ENCODE measurements at regions not wholly inside any gene's neighbourhood (a gene's known extent, or its start where the extent isn't known, plus 50 kb on each side); places are given as distances from the start of the nearest gene placed in this dataset.
"Not testable (repeated sequence)": the region's sequence is repeated elsewhere in the genome, so short reads cannot be mapped to it uniquely, and the experiment has no call there.

GRCh38 chr2:13986119-13986720 lies 646.3 kb upstream of the LRATD1 start:
- DNase-seq = no peak

GRCh38 chr2:13996527-13996926 lies 636.0 kb upstream of the LRATD1 start:
- DNase-seq = no peak

GRCh38 chr2:14011190-14011589 lies 621.3 kb upstream of the LRATD1 start:
- DNase-seq = no peak

- DNase-seq = no peak
Observed at GRCh38 chr2:14015113-14015630, 617.3 kb upstream of the LRATD1 start.

- no peak for DNase-seq
Observed at GRCh38 chr2:14016289-14016955, 616.1 kb upstream of the LRATD1 start.

GRCh38 chr2:14018620-14019019 lies 613.9 kb upstream of the LRATD1 start:
- DNase-seq = no peak

- DNase-seq = no peak
Observed at GRCh38 chr2:14023558-14023957, 609.0 kb upstream of the LRATD1 start.

GRCh38 chr2:14039134-14039533 lies 593.4 kb upstream of the LRATD1 start:
- no peak for DNase-seq

- DNase-seq = no peak
Observed at GRCh38 chr2:14047491-14047890, 585.0 kb upstream of the LRATD1 start.

- no peak for DNase-seq
Observed at GRCh38 chr2:14051401-14051800, 581.1 kb upstream of the LRATD1 start.

GRCh38 chr2:14053105-14053504 lies 579.4 kb upstream of the LRATD1 start:
- DNase-seq = no peak

GRCh38 chr2:14064346-14064745 lies 568.2 kb upstream of the LRATD1 start:
- no peak for DNase-seq

GRCh38 chr2:14072338-14072737 lies 560.2 kb upstream of the LRATD1 start:
- DNase-seq = no peak

GRCh38 chr2:14074691-14075090 lies 557.8 kb upstream of the LRATD1 start:
- no peak for DNase-seq

GRCh38 chr2:14079576-14079975 lies 552.9 kb upstream of the LRATD1 start:
- DNase-seq = no peak

GRCh38 chr2:14081521-14081920 lies 551.0 kb upstream of the LRATD1 start:
- DNase-seq = no peak

GRCh38 chr2:14082640-14083039 lies 549.9 kb upstream of the LRATD1 start:
- DNase-seq = no peak

- DNase-seq = no peak
Observed at GRCh38 chr2:14094592-14094991, 537.9 kb upstream of the LRATD1 start.

GRCh38 chr2:14099101-14099500 lies 533.4 kb upstream of the LRATD1 start:
- DNase-seq = not testable (repeated sequence)

- no peak for DNase-seq
Observed at GRCh38 chr2:14114275-14114674, 518.2 kb upstream of the LRATD1 start.

- DNase-seq = no peak
Observed at GRCh38 chr2:14120376-14120775, 512.1 kb upstream of the LRATD1 start.

GRCh38 chr2:14123436-14124103 lies 508.9 kb upstream of the LRATD1 start:
- no peak for DNase-seq

- DNase-seq = no peak
Observed at GRCh38 chr2:14125624-14126293, 506.8 kb upstream of the LRATD1 start.

- DNase-seq = no peak
Observed at GRCh38 chr2:14126846-14127245, 505.7 kb upstream of the LRATD1 start.
